Stimulated activated CD8-positive, alpha-beta memory T cell treated with anti-CD3 and anti-CD28 coated beads, Interleukin-15, amount 100 ng/mL, for 48 hours (primary cell): ENCODE measurements at regions not wholly inside any gene's neighbourhood (a gene's known extent, or its start where the extent isn't known, plus 50 kb on each side); places are given as distances from the start of the nearest gene placed in this dataset.

Experiments used
- DNase-seq, 2 donors: peaks; one replicate each; pipeline ENCODE4 v3.0.0-alpha.2; 2020; ENCODE audit warnings: low read depth in 2 of 2

- no peak for DNase-seq
These were observed 487.5 kb upstream of the SGCD start for GRCh38 chr5:155839251-155840037.

- no peak for DNase-seq
These were observed 482.4 kb upstream of the SGCD start for GRCh38 chr5:155844542-155844941.

DNA sequence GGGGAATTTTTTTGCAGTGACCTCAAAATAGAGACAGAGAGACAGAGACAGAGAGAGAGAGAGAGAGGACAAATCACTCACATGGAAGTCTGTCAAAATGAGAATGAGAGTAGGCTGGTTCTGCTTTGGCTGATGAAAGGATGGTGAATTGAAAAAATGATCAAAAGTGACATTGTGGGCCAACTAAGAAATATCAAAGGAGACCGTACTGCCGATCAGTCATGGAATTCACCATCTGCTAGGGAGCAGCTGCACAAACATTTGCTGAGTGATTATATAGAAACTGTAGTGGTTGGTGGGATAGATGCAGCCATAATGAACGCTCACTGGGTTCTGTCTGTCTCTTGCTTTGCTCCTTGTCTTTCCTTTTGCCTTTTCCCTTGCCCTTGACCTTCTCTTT lies 476.6 kb upstream of the SGCD start:
- DNase-seq, result no peak

GRCh38 chr5:155866971-155867370 lies 460.0 kb upstream of the SGCD start:
- no peak for DNase-seq

DNA sequence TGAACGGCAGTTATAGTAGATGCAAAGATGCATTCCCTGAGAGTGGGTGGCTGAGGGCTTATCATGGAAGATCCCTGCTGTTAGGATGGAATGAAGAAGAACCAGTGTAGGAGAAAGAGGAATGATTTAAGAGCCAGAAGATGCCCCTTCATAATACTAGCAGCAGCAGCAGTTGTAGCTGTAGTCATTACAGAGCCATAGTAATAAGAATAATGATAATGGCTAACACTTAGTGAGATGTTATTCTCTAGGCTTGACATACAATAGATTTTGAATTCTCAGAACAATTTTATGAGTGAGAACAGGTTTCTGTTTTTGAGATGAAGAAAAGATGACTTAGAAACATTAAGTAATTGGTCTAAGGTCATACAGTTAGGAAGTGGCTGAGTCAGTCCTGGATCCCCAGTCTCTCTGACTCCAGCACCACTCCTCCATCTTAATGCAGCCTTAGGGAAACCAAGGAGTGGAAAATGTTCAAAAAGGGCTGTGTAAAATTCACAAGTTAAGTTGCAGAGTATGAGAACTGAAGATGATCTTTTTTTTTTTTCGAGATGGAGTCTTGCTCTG lies 459.4 kb upstream of the SGCD start:
- DNase-seq, result no peak

GRCh38 chr5:155870636-155871035 lies 456.3 kb upstream of the SGCD start:
- DNase-seq, result no peak

GRCh38 chr5:155871623-155872022 lies 455.3 kb upstream of the SGCD start:
- no peak for DNase-seq

DNA sequence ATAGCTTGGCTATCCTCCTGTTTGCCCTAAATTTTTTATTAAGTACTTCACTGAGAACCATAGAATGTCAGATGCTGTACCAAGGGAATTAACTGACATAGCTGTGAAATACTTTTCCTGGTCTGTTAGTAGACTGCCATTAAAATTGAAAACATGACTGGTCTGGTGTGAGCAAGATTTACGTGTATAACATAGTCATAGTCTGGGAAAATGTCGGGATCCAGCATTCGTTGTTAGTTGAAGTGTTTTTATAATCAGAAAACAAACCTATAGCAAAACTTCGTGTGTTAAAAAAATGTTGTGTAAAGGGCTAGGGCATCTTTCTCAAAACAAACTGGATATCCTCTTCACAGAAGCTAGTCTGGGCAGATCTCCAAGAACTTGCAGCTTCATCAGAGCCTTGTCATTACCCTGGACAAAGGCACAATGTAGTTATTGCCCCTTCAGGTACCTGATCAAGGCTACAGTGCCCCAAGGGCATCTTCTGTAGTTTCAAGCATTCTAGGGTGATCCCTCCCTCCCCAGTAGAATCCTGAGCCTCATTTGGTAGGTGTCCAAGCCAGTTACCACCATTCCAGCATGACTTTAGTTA lies 454.2 kb upstream of the SGCD start:
- no peak for DNase-seq

- DNase-seq, result no peak
These were observed 447.9 kb upstream of the SGCD start for GRCh38 chr5:155878991-155879575.

DNA sequence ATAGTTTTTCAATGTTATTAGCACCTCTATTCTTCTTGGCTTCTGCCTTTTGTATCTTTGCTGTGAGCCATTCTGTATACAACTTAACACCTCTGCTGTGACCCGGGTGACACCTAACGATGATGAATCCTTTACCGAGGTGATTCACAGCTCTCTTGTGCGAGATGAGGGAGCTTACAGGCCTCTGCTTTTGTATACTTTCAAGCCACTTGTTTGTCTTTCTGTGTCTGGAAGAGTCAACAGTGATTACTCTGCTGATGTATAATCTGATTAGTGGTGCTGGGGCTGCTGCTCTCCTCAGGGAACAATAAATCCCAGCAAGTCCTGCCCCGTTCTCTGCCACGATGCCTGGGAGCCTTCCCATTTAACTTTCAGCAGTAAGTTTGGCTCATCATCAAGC lies 442.9 kb upstream of the SGCD start:
- DNase-seq, result no peak

DNA sequence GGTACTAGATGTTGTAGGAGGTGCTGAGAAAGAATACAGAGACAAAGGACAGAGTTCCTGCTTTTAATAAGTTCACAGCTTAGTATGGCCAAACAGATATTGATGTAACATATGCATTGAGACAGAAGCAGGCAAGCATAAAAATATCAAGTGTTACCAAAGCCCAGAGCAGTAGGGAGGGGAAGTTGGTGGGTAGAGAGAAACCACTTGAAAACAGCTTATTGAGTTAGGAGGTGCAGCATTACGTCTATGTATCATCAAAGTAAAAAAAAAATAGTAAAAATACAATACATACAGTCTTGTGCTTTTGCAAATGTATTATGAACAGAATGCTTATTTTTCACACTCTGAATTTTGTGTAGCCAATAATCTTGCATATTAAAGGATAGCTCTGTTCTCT lies 441.8 kb upstream of the SGCD start:
- DNase-seq, result no peak

DNA sequence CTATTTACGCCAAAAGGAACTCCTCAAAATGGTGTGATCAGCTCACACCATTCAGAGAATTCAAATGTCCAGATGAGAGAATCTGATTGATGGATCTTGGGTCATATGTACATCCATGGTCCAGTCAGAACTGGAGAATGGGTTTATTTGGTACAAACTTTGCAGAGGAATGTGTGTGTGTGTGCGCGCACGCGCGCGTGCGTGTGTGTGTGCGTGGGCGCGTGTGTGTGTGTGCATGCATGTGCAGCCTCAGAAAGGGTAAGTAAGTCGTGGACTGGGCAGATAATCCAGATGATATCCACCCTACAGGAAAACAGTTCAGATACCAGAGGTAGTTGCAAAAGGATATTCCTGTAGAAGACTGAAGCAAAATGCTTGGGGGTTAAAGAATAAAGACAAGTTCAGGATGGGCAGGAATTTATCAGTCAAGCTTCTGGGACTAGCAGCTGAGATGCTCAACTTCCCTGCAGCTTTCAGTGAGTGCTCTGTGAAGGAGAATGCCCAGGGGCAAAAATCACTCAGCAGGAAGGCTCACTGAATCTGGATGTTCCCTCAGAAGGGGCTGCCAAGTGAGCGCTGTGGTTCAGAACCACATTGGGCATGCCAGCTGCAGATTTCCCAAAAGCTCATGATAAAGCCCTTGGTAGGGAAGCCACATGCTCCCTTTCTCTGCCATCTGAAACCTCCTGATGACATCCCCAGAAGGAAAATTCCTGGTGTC lies 440.5 kb upstream of the SGCD start:
- DNase-seq, result no peak

GRCh38 chr5:155895484-155895883 lies 431.5 kb upstream of the SGCD start:
- no peak for DNase-seq

DNA sequence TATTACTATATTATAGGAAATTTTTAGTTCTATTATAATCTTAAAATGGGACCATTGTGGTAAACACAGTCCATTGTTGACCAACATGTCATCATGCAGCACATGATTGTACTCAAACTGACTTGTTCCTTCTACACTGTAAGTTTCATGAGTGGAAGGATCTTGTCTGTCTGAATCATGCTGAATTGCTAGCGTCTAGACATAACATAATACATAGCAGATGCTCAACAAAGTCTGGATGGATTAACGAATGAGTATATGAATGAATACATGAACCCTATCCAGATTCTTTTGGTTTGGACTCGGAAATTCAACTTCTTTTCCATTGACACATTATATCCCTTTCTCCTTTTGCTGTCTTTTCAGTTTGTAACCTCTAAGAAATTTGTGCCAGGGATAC lies 429.2 kb upstream of the SGCD start:
- DNase-seq, result no peak

DNA sequence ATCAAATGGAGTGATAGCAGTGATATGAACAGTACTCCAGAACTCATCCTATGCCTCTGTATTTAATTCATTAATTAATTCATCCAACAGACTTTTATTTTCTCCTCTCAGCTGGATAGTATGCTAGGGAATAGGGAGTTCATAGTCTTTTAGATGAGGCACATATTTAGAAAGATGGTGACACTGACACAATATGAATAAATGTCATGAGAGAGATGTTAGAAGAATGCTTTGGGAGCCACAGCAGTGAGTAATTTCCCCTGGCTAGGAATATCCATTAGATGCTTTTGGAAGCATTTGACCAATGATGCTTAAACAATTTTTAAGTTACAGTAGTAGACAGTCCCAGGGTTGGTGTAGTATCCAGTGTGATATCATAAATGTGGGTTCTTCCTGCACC lies 428.7 kb upstream of the SGCD start:
- no peak for DNase-seq

- no peak for DNase-seq
These were observed 423.2 kb upstream of the SGCD start for GRCh38 chr5:155903791-155904190.

DNA sequence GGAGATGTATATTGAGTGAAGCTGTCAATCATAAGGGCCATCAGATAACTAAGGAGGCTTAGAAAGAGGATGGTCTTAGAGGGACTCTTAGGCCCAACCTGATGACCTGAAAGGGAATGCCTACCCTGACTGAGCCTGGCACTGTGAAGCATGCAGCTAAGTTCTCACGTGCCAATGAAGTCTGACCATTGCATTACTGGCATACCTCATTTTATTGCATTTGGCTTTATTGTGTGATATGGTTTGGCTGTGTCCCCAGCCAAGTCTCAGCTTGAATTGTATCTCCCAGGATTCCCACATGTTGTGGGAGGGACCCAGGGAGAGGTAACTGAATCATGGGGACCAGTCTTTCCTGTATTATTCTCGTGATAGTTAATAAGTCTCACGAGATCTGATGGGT lies 421.6 kb upstream of the SGCD start:
- DNase-seq, result no peak

DNA sequence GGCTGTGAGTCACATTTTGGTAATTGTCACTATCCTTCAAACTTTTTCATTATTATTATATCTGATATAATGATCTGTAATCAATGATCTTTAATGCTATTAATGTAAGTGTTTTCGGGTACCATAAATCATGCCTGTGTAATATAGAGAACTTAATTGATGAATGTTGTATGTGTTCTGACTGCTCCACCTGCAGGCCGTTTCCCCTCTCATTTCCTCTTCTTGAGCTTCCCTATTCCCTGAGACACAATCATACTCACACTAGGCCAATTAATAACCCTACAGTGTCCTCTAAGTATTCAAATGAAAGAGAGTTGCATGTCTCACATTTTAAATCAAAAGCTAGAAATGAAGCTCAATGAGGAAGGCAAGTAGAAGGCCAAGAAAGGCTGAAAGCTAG lies 420.9 kb upstream of the SGCD start:
- no peak for DNase-seq

DNA sequence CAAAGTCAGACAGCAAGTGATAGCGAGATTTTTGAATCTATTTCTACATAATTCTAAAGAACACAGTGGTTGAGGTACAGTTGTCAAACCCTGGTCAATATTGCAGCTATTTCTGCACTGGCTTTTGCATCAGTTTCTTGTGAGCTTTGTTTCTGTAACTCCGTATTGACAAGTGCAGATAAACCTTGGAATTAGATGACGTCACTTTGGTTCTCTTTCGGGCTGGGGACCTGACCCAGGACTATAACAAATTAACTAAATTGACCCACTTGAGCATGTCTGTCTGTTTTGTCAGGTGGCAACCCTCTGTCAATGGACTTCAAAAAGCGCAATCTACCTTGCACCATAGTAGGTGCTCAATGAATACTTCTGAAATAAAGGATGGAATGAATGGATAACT lies 418.4 kb upstream of the SGCD start:
- no peak for DNase-seq

- DNase-seq, result no peak
These were observed 414.7 kb upstream of the SGCD start for GRCh38 chr5:155912291-155912690.

GRCh38 chr5:155914766-155915165 lies 412.2 kb upstream of the SGCD start:
- no peak for DNase-seq

GRCh38 chr5:155915601-155916000 lies 411.4 kb upstream of the SGCD start:
- DNase-seq, result no peak
